ENCODE measurements at regions not wholly inside any gene's neighbourhood (a gene's known extent, or its start where the extent isn't known, plus 50 kb on each side); places are given as distances from the start of the nearest gene placed in this dataset.

- no peak for TF ChIP-seq CTCF (IDR thresholded peaks at IDR 0.05)
- TF ChIP-seq POLR2A (IDR thresholded peaks at IDR 0.05), result no peak
Measured at GRCh38 chr18:39380866-39381265, 1815.3 kb upstream of the CELF4 start.
